GM12873 (cell line): ENCODE measurements at regions not wholly inside any gene's neighbourhood (a gene's known extent, or its start where the extent isn't known, plus 50 kb on each side); places are given as distances from the start of the nearest gene placed in this dataset.
A peak's percentile ranks its signal among the peaks of the same experiment; 100 is the strongest.

Experiments
- CTCF ChIP-seq: IDR thresholded peaks from 2 replicates; pipeline ENCODE4 v1.5.1; 2012; ENCODE audit warnings: low read depth, mild to moderate bottlenecking, moderate library complexity, low read length, control low read depth; ENCODE audit not compliant: insufficient read depth; ENCODE audit errors: missing control alignments

- TF ChIP-seq CTCF = no peak
Observed at GRCh38 chr6:28597217-28597835, 71.6 kb downstream of the GPX5 start.

GRCh38 chr6:28597924-28598722, 72.4 kb downstream of the GPX5 start:
- TF ChIP-seq CTCF = no peak

- no peak for TF ChIP-seq CTCF
Observed at GRCh38 chr6:28598757-28599686, 73.3 kb downstream of the GPX5 start.

GRCh38 chr6:28600245-28600644, 74.6 kb downstream of the GPX5 start:
- no peak for TF ChIP-seq CTCF

GRCh38 chr6:28603891-28604290, 78.2 kb downstream of the GPX5 start:
- TF ChIP-seq CTCF = no peak

GRCh38 chr6:28606424-28607391, 81.0 kb downstream of the GPX5 start:
- peak; percentile 47 for TF ChIP-seq CTCF
